ENCODE measurements at regions not wholly inside any gene's neighbourhood (a gene's known extent, or its start where the extent isn't known, plus 50 kb on each side); places are given as distances from the start of the nearest gene placed in this dataset.

DNA sequence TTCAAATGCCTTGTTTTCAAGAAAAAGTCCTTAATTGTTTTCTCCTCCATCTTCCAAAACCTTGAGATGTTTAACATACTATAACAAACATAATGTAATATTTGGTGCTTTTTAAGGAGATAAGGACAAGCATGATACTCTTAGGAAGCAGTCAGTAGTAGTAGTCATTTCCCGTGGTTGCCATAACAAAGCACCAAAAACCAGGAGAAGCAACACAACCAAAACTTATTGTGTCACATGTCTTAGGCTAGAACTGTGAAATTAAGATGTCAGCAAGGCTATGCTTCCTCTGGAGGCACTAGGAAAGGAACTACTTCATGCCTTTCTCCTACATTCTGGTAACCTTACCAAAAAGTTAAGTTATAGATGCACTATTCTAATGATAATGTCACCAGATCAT lies 106.8 kb downstream of the MBL2 start:
- H3K27ac ChIP-seq (ENCODE audit: low read length): no peak overlapping the region
- no peaks in the 10 kb centered on the region for H3F3A ChIP-seq (ENCODE audit: insufficient read depth, low read length, poor library complexity, severe bottlenecking)
- H3K36me3 ChIP-seq (ENCODE audit: insufficient read depth, low read length): no peaks in the 10 kb centered on the region
- no peak for TF ChIP-seq MXI1 (conservative IDR thresholded peaks at IDR 0.05; ENCODE audit: poor library complexity, severe bottlenecking)
- TF ChIP-seq EZH2 (IDR thresholded peaks at IDR 0.05; ENCODE audit: borderline replicate concordance, insufficient read depth, low read length, poor library complexity, severe bottlenecking): no peak
- no peak for TF ChIP-seq TAF1 (IDR thresholded peaks at IDR 0.05; ENCODE audit: low read depth)
- TF ChIP-seq RAD21 (conservative IDR thresholded peaks at IDR 0.05): no peak
- TF ChIP-seq, protein P1, sequence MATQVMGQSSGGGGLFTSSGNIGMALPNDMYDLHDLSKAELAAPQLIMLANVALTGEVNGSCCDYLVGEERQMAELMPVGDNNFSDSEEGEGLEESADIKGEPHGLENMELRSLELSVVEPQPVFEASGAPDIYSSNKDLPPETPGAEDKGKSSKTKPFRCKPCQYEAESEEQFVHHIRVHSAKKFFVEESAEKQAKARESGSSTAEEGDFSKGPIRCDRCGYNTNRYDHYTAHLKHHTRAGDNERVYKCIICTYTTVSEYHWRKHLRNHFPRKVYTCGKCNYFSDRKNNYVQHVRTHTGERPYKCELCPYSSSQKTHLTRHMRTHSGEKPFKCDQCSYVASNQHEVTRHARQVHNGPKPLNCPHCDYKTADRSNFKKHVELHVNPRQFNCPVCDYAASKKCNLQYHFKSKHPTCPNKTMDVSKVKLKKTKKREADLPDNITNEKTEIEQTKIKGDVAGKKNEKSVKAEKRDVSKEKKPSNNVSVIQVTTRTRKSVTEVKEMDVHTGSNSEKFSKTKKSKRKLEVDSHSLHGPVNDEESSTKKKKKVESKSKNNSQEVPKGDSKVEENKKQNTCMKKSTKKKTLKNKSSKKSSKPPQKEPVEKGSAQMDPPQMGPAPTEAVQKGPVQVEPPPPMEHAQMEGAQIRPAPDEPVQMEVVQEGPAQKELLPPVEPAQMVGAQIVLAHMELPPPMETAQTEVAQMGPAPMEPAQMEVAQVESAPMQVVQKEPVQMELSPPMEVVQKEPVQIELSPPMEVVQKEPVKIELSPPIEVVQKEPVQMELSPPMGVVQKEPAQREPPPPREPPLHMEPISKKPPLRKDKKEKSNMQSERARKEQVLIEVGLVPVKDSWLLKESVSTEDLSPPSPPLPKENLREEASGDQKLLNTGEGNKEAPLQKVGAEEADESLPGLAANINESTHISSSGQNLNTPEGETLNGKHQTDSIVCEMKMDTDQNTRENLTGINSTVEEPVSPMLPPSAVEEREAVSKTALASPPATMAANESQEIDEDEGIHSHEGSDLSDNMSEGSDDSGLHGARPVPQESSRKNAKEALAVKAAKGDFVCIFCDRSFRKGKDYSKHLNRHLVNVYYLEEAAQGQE (IDR thresholded peaks at IDR 0.05; ENCODE audit: borderline replicate concordance): no peak
- no peak for TF ChIP-seq SMC3 (conservative IDR thresholded peaks at IDR 0.05; ENCODE audit: poor library complexity)
- TF ChIP-seq, protein P2, sequence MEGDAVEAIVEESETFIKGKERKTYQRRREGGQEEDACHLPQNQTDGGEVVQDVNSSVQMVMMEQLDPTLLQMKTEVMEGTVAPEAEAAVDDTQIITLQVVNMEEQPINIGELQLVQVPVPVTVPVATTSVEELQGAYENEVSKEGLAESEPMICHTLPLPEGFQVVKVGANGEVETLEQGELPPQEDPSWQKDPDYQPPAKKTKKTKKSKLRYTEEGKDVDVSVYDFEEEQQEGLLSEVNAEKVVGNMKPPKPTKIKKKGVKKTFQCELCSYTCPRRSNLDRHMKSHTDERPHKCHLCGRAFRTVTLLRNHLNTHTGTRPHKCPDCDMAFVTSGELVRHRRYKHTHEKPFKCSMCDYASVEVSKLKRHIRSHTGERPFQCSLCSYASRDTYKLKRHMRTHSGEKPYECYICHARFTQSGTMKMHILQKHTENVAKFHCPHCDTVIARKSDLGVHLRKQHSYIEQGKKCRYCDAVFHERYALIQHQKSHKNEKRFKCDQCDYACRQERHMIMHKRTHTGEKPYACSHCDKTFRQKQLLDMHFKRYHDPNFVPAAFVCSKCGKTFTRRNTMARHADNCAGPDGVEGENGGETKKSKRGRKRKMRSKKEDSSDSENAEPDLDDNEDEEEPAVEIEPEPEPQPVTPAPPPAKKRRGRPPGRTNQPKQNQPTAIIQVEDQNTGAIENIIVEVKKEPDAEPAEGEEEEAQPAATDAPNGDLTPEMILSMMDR (IDR thresholded peaks at IDR 0.05; ENCODE audit: poor library complexity, severe bottlenecking): no peak
- no peak for TF ChIP-seq EP300 (conservative IDR thresholded peaks at IDR 0.05; ENCODE audit: poor library complexity, severe bottlenecking)
- no peak for TF ChIP-seq POLR2AphosphoS5 (IDR thresholded peaks at IDR 0.05)
- H3K9ac ChIP-seq (ENCODE audit: low read length): no peak overlapping the region
- no peak overlapping the region for H3K4me2 ChIP-seq (ENCODE audit: low read length)
- H3K4me3 ChIP-seq (ENCODE audit: low read length): no peak overlapping the region
- no peaks in the 10 kb centered on the region for H3K79me2 ChIP-seq (replicated peaks; ENCODE audit: insufficient read depth, low read length)
- H4K20me1 ChIP-seq (ENCODE audit: insufficient read depth): no peaks in the 10 kb centered on the region
- H3K27me3 ChIP-seq (ENCODE audit: insufficient read depth, low read depth, low read length): no peaks in the 10 kb centered on the region
- H3K9me2 ChIP-seq (ENCODE audit: insufficient read depth, low read length): no peaks in the 10 kb centered on the region
- no peak overlapping the region for H2AFZ ChIP-seq (ENCODE audit: low read depth, low read length)
- H3K9me3 ChIP-seq (ENCODE audit: low read length): no peaks in the 10 kb centered on the region

DNA sequence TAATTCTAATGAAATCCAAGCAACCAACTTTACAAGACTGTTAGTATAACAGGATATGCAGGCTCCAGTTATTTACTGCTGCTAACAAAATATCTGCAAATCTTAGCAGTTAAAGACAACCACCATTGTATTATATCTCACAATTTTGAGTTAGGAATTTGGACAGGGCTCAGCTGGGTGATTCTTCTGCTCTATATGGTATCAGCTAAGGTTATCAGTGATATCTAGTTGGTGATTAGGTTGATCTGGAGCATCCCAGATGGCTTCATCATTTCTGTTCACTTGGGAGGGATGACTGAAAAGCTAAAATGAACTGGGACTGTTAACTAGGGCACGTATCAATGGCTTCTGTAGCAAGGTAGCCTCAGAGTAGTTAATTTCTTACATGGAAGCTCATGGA lies 105.7 kb downstream of the MBL2 start:
- H3K4me3 ChIP-seq (ENCODE audit: low read length): no peak overlapping the region
- no peak overlapping the region for H2AFZ ChIP-seq (ENCODE audit: low read depth, low read length)

More for the DNA sequence above, 105.7 kb downstream of the MBL2 start:
- H3K4me2 ChIP-seq (ENCODE audit: low read length): no peak overlapping the region
- H4K20me1 ChIP-seq (ENCODE audit: insufficient read depth): no peaks in the 10 kb centered on the region
- no peaks in the 10 kb centered on the region for H3K9me3 ChIP-seq (ENCODE audit: low read length)
- no peaks in the 10 kb centered on the region for H3K27me3 ChIP-seq (ENCODE audit: insufficient read depth, low read depth, low read length)
- H3K79me2 ChIP-seq (replicated peaks; ENCODE audit: insufficient read depth, low read length): no peaks in the 10 kb centered on the region
- H3K36me3 ChIP-seq (ENCODE audit: insufficient read depth, low read length): no peaks in the 10 kb centered on the region
- no peak overlapping the region for H3K9ac ChIP-seq (ENCODE audit: low read length)
- H3K9me2 ChIP-seq (ENCODE audit: insufficient read depth, low read length): no peaks in the 10 kb centered on the region
- H3F3A ChIP-seq (ENCODE audit: insufficient read depth, low read length, poor library complexity, severe bottlenecking): no peaks in the 10 kb centered on the region
- TF ChIP-seq EP300 (conservative IDR thresholded peaks at IDR 0.05; ENCODE audit: poor library complexity, severe bottlenecking) (no peak), MXI1 (conservative IDR thresholded peaks at IDR 0.05; ENCODE audit: poor library complexity, severe bottlenecking) (no peak), POLR2AphosphoS5 (IDR thresholded peaks at IDR 0.05) (no peak), SMC3 (conservative IDR thresholded peaks at IDR 0.05; ENCODE audit: poor library complexity) (no peak)
- H3K27ac ChIP-seq (ENCODE audit: low read length): no peak overlapping the region

Measured in neural cell (in vitro differentiated cells).